ENCODE measurements at regions not wholly inside any gene's neighbourhood (a gene's known extent, or its start where the extent isn't known, plus 50 kb on each side); places are given as distances from the start of the nearest gene placed in this dataset.
"Not testable (repeated sequence)": the region's sequence is repeated elsewhere in the genome, so short reads cannot be mapped to it uniquely, and the experiment has no call there.

DNA sequence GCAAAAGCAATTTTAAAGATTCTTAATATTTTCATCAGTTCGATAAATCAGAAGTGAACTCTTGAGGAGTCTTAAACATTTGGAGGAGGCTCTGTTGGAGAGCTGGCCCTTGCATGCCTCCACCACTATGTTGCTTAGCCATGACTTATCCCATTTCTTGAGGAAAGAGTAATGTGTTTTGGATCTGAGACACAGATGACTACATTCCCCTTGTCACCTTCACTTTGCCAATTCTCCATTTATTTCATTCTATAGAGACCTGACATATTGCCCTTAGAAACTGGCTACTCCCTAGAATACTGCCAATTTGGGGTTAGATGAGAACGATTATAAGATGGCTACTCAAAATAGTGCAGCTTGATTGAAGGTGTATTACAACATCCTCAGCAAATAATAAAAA lies 157.4 kb upstream of the TMEM260 start:
- H3K27ac ChIP-seq: no peak overlapping the region
- TF ChIP-seq CTCF (IDR thresholded peaks at IDR 0.05): no peak
- TF ChIP-seq ZFX (IDR thresholded peaks at IDR 0.05; ENCODE audit: borderline replicate concordance): no peak

DNA sequence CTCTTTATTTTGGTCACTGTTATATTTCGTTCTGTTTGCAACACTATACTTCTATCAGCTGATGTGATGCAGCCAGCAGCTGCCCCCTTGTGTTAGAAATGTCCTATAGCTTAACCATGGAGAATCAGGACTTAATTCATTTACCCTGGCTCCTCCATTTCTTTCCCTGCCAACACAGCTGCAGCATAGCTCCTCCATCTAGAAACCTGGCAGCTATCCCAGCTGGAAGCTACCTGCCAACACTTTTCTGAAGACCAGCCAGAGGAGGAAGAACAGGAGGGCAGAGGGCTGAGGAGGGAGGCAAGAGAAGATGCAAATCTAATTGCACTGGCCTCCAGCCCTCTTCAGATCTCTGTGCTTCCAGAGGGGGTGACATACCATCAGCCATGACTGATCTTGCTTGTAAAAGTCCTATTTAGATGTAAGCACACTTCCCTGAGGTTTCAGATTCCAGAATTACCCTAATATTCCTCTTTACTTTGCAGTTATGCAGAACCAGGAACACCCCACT lies 156.8 kb upstream of the TMEM260 start:
- H3K27ac ChIP-seq: no peak overlapping the region
- peak; percentile 78 for TF ChIP-seq CTCF (IDR thresholded peaks at IDR 0.05)
- TF ChIP-seq ZFX (IDR thresholded peaks at IDR 0.05; ENCODE audit: borderline replicate concordance): no peak

DNA sequence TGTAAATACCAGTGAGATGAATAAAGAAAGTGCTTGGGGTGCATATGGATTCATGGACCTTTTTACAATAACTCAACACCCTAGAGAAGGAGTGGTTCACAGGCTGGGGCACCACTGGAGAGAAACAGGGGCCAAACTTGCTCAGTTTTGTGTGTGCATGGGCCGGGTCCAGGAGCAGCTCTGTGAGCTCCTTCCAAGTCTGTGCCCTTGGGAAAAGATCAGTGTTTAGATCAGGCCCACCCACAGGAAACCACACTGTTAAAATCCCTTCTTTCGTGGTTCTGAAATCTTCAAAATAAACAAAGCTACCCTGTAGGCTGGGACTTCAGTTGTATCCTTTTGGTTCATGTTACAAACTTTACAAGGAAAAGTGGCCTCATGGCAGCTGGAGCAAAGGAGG lies 156.1 kb upstream of the TMEM260 start:
- no peak overlapping the region for H3K27ac ChIP-seq
- no peak for TF ChIP-seq ZFX (IDR thresholded peaks at IDR 0.05; ENCODE audit: borderline replicate concordance)
- TF ChIP-seq CTCF (IDR thresholded peaks at IDR 0.05): no peak

GRCh38 chr14:56431013-56431412 lies 148.6 kb upstream of the TMEM260 start:
- H3K27ac ChIP-seq: no peak overlapping the region
- TF ChIP-seq CTCF (IDR thresholded peaks at IDR 0.05) (no peak), ZFX (IDR thresholded peaks at IDR 0.05; ENCODE audit: borderline replicate concordance) (no peak)

- TF ChIP-seq ZFX (IDR thresholded peaks at IDR 0.05; ENCODE audit: borderline replicate concordance) (no peak), CTCF (IDR thresholded peaks at IDR 0.05) (no peak)
- no peak overlapping the region for H3K27ac ChIP-seq
Measured at GRCh38 chr14:56449670-56450213, 129.9 kb upstream of the TMEM260 start.

- no peak for TF ChIP-seq CTCF (IDR thresholded peaks at IDR 0.05)
- no peak overlapping the region for H3K27ac ChIP-seq
Measured at GRCh38 chr14:56452940-56453339, 126.7 kb upstream of the TMEM260 start.

GRCh38 chr14:56454680-56455079 lies 124.9 kb upstream of the TMEM260 start:
- H3K27ac ChIP-seq: not testable (repeated sequence)

GRCh38 chr14:56460469-56460868 lies 119.1 kb upstream of the TMEM260 start:
- no peak overlapping the region for H3K27ac ChIP-seq
- TF ChIP-seq ZFX (IDR thresholded peaks at IDR 0.05; ENCODE audit: borderline replicate concordance): no peak
- TF ChIP-seq CTCF (IDR thresholded peaks at IDR 0.05): no peak
